ENCODE measurements at regions not wholly inside any gene's neighbourhood (a gene's known extent, or its start where the extent isn't known, plus 50 kb on each side); places are given as distances from the start of the nearest gene placed in this dataset.
"Not testable (repeated sequence)": the region's sequence is repeated elsewhere in the genome, so short reads cannot be mapped to it uniquely, and the experiment has no call there.

- no peak overlapping the region for H3K4me3 Mint-ChIP-seq
- POLR2A ChIA-PET, result no interaction called here
- H3K27me3 Mint-ChIP-seq, result peaks cover 15% of the 10 kb centered on the region
- CTCF ChIA-PET, result interaction anchor here (1.3 to 1.9 kb wide), 2 partner anchors 8 to 14 kb away, joined by 3 to 9 read pairs; no protein-coding TSS in a partner anchor
- no peak overlapping the region for H3K27ac Mint-ChIP-seq
- DNase-seq, result no peak
- no peaks in the 10 kb centered on the region for H3K4me1 Mint-ChIP-seq (ENCODE audit: low read depth)
- intact Hi-C loops (cut with micrococcal nuclease), result no loop called here
- ATAC-seq, result no peak
- no peak for TF ChIP-seq CTCF (IDR thresholded peaks at IDR 0.05)
- no peaks in the 10 kb centered on the region for H3K36me3 Mint-ChIP-seq (ENCODE audit: low read depth)
- no peaks in the 10 kb centered on the region for H3K9me3 Mint-ChIP-seq
These were observed 125.6 kb upstream of the VPREB1 start for GRCh38 chr22:22118987-22119386.

- H3K27me3 Mint-ChIP-seq, result peaks cover 15% of the 10 kb centered on the region
- H3K36me3 Mint-ChIP-seq (ENCODE audit: low read depth); intact Hi-C loops (cut with micrococcal nuclease); ATAC-seq; H3K4me3 Mint-ChIP-seq; DNase-seq; H3K9me3 Mint-ChIP-seq; POLR2A ChIA-PET; H3K4me1 Mint-ChIP-seq (ENCODE audit: low read depth); H3K27ac Mint-ChIP-seq: not testable (repeated sequence)
- CTCF ChIA-PET, result interaction anchor here (1.9 kb wide), 1 partner anchor 7 kb away, joined by 9 read pairs; no protein-coding TSS in a partner anchor
These were observed 126.6 kb upstream of the VPREB1 start for GRCh38 chr22:22117864-22118544.

DNA sequence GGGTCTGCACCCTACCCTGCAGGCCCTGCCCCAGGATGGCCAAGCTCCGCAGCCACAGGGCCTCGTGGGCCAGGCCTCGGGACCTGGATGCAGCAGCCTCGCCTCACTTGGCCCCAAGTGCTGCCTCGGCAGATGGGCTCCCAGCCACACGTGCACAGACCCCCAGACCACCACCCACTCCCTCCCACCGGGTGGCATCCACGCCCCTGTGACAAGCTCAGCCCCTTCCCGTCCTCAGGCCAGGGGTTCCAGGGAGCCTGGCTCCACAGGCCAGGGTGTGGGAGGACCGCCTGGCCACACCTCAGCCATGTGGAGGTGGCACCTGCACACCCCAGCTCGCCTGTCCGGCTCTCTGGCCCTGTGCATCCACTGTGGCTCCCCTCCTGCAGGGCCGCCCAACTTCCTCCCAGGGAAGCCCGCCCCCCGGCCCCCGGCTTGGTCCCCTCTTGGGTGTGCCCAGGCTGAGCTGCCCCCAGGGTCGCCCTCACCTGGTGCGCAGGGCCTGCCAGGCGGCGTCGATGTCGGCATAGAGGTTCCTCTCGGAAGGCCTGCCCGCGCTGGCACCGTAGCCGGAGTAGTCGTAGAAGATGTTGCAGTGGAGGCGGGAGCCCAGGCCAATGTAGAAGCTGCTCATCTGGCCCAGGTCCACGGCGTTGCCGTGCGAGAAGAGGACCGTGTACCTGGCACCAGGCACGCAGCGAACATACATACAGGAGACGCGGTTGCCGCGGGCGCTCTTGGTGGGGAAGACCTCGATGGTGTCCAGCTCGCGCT is 127.4 kb upstream of the VPREB1 start:
- ATAC-seq; H3K4me1 Mint-ChIP-seq (ENCODE audit: low read depth); H3K4me3 Mint-ChIP-seq; POLR2A ChIA-PET; DNase-seq; H3K36me3 Mint-ChIP-seq (ENCODE audit: low read depth); H3K27ac Mint-ChIP-seq; H3K9me3 Mint-ChIP-seq; CTCF ChIA-PET; intact Hi-C loops (cut with micrococcal nuclease): not testable (repeated sequence)
- H3K27me3 Mint-ChIP-seq, result peaks cover 12% of the 10 kb centered on the region

- no peaks in the 10 kb centered on the region for H3K9me3 Mint-ChIP-seq
- intact Hi-C loops (cut with micrococcal nuclease), result no loop called here
- H3K4me3 Mint-ChIP-seq, result no peak overlapping the region
- H3K27me3 Mint-ChIP-seq, result peaks cover 3% of the 10 kb centered on the region
- no peak overlapping the region for H3K27ac Mint-ChIP-seq
- POLR2A ChIA-PET, result no interaction called here
- CTCF ChIA-PET, result interaction anchor here (1.1 kb wide), 1 partner anchor 11 kb away, joined by 3 read pairs; no protein-coding TSS in a partner anchor
- DNase-seq, result no peak
- H3K36me3 Mint-ChIP-seq (ENCODE audit: low read depth), result no peaks in the 10 kb centered on the region
- H3K4me1 Mint-ChIP-seq (ENCODE audit: low read depth), result peaks cover 10% of the 10 kb centered on the region
- TF ChIP-seq CTCF (IDR thresholded peaks at IDR 0.05), result no peak
- ATAC-seq, result no peak
These were observed 130.9 kb upstream of the VPREB1 start for GRCh38 chr22:22113701-22114100.

DNA sequence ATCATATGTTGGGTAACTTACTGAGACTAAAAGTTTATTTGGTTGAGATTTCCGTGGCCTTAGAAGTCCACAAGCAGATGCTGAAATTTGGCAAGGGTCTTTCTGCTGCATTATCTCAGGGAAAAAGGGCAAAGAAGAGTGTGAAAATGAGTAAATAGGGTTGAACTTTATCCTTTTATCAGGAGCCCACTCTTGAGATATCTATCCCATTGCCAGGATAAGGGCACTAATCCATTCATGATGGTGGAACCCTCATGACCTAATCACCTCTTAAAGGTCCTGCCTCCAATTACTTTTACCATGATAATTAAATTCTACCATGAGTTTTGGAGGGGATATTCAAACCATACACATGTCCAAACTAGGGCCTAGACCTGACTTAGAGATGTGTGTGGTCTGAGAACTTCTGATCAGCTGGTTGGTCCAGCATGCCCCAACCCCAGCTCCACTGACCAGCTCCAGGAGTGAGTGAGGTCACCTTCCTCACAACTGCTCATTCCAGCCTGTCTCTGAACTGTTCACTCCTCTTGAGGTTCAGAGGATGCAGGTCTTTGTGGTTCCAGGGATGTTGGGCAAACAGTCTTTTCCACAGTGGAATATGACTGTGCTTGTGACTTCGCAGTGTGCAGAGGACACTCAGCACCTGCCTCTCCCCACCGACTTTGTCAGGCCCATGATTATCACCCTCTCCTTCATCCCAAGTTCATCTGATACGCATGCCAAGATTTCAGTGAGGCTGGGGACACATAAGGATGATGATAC is 130.1 kb upstream of the TOP3B start:
- ChIA-PET POLR2A (no interaction called here), CTCF (no interaction called here)
- intact Hi-C loops (cut with micrococcal nuclease), result no loop called here
- H3K4me1 Mint-ChIP-seq (ENCODE audit: low read depth), result peaks cover 10% of the 10 kb centered on the region
- no peak overlapping the region for H3K4me3 Mint-ChIP-seq
- ATAC-seq (no peak), DNase-seq (no peak)
- no peak for TF ChIP-seq CTCF (IDR thresholded peaks at IDR 0.05)
- H3K36me3 Mint-ChIP-seq (ENCODE audit: low read depth), result no peaks in the 10 kb centered on the region
- no peak overlapping the region for H3K27ac Mint-ChIP-seq
- H3K9me3 Mint-ChIP-seq, result no peaks in the 10 kb centered on the region
- no peaks in the 10 kb centered on the region for H3K27me3 Mint-ChIP-seq

All from activated CD8-positive, alpha-beta T cell treated with anti-CD3 and anti-CD28 coated beads for 36 hours (primary cell).